Suppressor macrophage treated with lipopolysaccharide for 1 hour (primary cell): ENCODE measurements at regions not wholly inside any gene's neighbourhood (a gene's known extent, or its start where the extent isn't known, plus 50 kb on each side); places are given as distances from the start of the nearest gene placed in this dataset.

Experiments
- DNase-seq, 3 donors: peaks; one replicate each; pipeline ENCODE4 v3.0.0-alpha.2; 2020 to 2022

DNA sequence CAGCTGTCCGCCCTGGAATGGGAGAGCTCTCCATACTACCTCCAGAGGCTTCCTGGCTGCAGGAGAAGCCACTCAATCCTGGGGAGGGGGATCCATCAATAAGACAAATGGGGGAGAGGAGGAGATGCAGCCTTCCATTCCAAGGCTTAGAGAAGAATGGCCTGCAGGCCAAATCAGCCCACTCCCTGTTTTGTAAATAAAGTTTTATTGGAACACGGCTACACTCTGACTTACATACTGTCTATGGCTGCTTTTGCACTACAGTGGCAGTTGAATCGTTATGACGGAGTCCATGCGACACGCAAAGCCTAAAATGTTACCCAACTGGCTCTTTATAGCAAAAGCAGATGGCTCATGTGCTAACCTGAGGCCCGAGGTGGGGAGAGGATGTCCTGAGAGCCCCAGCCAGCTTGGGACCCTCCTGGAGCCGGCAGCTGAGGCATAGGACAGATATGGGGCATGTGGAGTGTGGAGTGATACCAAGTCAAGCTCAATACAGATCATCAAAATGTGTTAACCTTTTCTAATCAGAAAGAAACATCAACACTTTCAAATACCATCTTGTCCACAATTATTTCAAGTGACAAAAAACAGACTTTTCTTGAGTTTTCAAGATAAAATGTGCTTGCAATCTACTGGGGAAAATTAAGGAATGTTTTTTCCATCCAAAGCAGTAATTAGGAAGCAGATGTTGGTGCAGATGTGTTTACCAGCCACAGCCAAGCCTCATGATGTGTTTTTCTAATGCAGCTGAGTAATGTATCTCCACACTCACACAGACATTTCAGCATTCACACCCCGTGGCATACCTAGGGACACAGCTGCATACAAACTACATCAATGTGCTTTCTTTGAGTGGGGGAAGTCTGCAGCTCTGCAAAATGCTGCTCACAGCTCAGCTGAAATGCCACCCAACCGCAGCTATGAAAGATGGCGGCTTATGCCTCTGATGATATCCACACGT, 181.6 kb downstream of the SHANK2 start:
- no peak for DNase-seq

- DNase-seq, result no peak
Observed at GRCh38 chr11:71068963-71069362, 183.4 kb downstream of the SHANK2 start.

DNA sequence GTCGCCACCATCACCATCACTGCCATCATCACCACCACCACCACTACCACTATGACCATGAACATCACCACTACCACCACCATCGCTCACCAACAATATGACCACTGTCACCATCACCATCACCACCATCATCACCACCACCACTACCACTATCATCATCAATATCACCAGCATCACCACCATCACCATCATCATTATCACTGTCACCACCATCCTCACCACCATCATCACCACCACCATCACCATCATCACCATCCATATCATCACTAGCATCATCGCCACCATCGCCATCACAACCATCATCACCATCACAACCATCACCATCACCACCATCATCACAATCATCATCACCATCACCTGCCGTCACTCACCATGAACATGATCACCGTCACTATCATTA, 184.6 kb downstream of the SHANK2 start:
- no peak for DNase-seq

GRCh38 chr11:71066311-71066710, 186.1 kb downstream of the SHANK2 start:
- peak in 1 of 3 donors; percentile 10 for DNase-seq

DNA sequence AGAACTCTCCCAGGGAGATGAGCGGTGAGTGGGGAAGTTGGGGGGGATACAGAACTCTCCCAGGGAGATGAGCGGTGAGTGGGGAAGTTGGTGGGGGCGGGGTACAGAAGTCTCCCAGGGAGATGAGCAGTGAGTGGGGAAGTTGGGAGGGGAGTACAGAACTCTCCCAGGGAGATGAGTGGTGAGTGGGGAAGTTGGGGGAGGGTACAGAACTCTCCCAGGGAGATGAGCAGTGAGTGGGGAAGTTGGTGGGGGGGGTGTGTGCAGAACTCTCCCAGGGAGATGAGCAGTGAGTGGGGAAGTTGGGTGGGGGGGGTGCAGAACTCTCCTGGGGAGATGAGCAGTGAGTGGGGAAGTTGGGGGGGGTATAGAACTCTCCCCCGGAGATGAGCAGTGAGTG, 186.5 kb downstream of the SHANK2 start:
- peak; percentile 28 to 72 (median 38) for DNase-seq

DNA sequence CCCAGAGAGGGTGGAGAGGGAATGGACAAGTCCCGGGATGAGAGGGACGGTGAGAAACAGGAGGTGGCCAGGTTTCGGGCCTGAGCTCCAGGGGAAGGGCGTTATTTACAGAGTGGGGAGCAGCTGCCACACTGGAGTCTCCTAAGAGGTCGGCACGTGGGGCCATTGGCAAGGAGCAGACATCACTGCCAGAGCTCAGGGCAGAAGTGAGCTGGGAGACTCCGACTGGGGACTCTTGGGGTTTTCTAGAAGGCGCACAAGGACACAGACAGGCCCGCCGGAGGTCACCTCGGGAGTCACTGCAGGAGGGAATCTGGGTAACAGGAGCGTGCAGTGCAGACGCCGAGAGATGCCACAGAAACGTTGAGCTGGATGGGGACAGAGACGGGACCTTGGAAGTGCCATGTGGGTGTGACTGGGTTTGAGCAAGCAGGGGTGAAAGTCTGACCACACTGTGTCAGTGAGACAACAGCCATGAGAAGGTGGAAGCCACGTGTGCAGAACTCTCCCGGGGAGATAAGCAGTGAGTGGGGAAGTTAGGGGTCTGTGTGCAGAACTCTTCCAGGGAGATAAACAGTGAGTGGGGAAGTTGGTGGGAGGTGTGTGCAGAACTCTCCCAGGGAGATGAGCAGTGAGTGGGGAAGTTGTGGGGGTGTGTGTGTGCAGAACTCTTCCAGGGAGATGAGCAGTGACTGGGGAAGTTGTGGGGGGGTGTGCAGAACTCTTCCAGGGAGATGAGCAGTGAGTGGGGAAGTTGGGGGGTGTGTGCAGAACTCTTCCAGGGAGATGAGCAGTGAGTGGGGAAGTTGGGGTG, 187.5 kb downstream of the SHANK2 start:
- DNase-seq, result peak in 1 of 3 donors; percentile 5

DNA sequence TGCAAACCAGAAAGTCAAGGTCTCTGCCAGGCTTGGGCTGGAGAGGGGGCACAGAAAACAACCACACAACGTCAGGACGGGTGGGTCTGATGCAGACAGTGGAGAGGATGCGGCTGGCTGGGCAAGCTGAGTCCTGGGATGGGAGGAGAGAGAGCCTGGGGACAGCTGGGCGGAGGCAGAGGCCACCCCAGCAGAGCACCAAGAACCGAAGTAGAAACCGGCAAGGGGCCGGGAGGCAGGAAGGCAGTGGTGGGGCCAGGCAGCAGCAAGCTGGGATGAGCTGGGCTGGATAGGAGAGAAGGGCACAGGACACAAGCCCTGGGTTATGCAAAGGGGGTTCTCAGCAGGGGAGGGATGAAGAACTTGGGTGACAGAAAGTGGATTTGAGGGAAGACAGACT, 188.2 kb downstream of the SHANK2 start:
- no peak for DNase-seq

- no peak for DNase-seq
Observed at GRCh38 chr11:71063129-71063528, 189.2 kb downstream of the SHANK2 start.

GRCh38 chr11:71062199-71062598, 190.2 kb downstream of the SHANK2 start:
- DNase-seq, result no peak

GRCh38 chr11:71060391-71060791, 192.0 kb downstream of the SHANK2 start:
- no peak for DNase-seq

- no peak for DNase-seq
Observed at GRCh38 chr11:71059662-71060061, 192.7 kb downstream of the SHANK2 start.

- no peak for DNase-seq
Observed at GRCh38 chr11:71055925-71056324, 196.5 kb downstream of the SHANK2 start.
